GM21447 (cell line): ENCODE measurements at regions not wholly inside any gene's neighbourhood (a gene's known extent, or its start where the extent isn't known, plus 50 kb on each side); places are given as distances from the start of the nearest gene placed in this dataset.
A peak's percentile ranks its signal among the peaks of the same experiment; 100 is the strongest.
"Not testable (repeated sequence)": the region's sequence is repeated elsewhere in the genome, so short reads cannot be mapped to it uniquely, and the experiment has no call there.

Experiments used
- ATAC-seq: cut with Tn5 transposase; IDR thresholded peaks from one replicate; pipeline ENCODE4 v1.9.1; 2021; ENCODE audit not compliant: unreplicated experiment

GRCh38 chr2:187075671-187076070, 226.7 kb upstream of the ZSWIM2 start:
- no peak for ATAC-seq

GRCh38 chr2:187075199-187075635, 226.2 kb upstream of the ZSWIM2 start:
- no peak for ATAC-seq

GRCh38 chr2:187058198-187058597, 209.2 kb upstream of the ZSWIM2 start:
- no peak for ATAC-seq

GRCh38 chr2:187057466-187057865, 208.5 kb upstream of the ZSWIM2 start:
- no peak for ATAC-seq

- no peak for ATAC-seq
Observed at GRCh38 chr2:187056416-187057334, 207.7 kb upstream of the ZSWIM2 start.

GRCh38 chr2:187055463-187055862, 206.5 kb upstream of the ZSWIM2 start:
- ATAC-seq = no peak

GRCh38 chr2:187054501-187055319, 205.7 kb upstream of the ZSWIM2 start:
- no peak for ATAC-seq

- peak; percentile 80 for ATAC-seq
Observed at GRCh38 chr2:187051350-187051749, 202.4 kb upstream of the ZSWIM2 start.

GRCh38 chr2:187050409-187050998, 201.5 kb upstream of the ZSWIM2 start:
- no peak for ATAC-seq

- no peak for ATAC-seq
Observed at GRCh38 chr2:187037310-187037709, 188.3 kb upstream of the ZSWIM2 start.

- ATAC-seq = no peak
Observed at GRCh38 chr2:187034434-187034833, 185.5 kb upstream of the ZSWIM2 start.

GRCh38 chr2:187024739-187025138, 175.8 kb upstream of the ZSWIM2 start:
- no peak for ATAC-seq

GRCh38 chr2:187023996-187024395, 175.0 kb upstream of the ZSWIM2 start:
- ATAC-seq = not testable (repeated sequence)

GRCh38 chr2:187017438-187017837, 168.5 kb upstream of the ZSWIM2 start:
- ATAC-seq = no peak

GRCh38 chr2:187013058-187013457, 164.1 kb upstream of the ZSWIM2 start:
- ATAC-seq = no peak

- no peak for ATAC-seq
Observed at GRCh38 chr2:187011206-187011832, 162.3 kb upstream of the ZSWIM2 start.

GRCh38 chr2:187009483-187010239, 160.7 kb upstream of the ZSWIM2 start:
- ATAC-seq = no peak

- ATAC-seq = no peak
Observed at GRCh38 chr2:187008111-187008510, 159.1 kb upstream of the ZSWIM2 start.

- no peak for ATAC-seq
Observed at GRCh38 chr2:187003611-187004010, 154.6 kb upstream of the ZSWIM2 start.

- no peak for ATAC-seq
Observed at GRCh38 chr2:187003038-187003554, 154.1 kb upstream of the ZSWIM2 start.
